ENCODE measurements at regions not wholly inside any gene's neighbourhood (a gene's known extent, or its start where the extent isn't known, plus 50 kb on each side); places are given as distances from the start of the nearest gene placed in this dataset.
"Not testable (repeated sequence)": the region's sequence is repeated elsewhere in the genome, so short reads cannot be mapped to it uniquely, and the experiment has no call there.

- not testable (repeated sequence) for DNase-seq
These were observed 225.6 kb upstream of the EDNRA start for GRCh38 chr4:147255268-147255667.

GRCh38 chr4:147259271-147259670 is 221.6 kb upstream of the EDNRA start:
- not testable (repeated sequence) for DNase-seq

GRCh38 chr4:147284256-147284835 is 196.6 kb upstream of the EDNRA start:
- no peak for DNase-seq

GRCh38 chr4:147284935-147285334 is 196.0 kb upstream of the EDNRA start:
- no peak for DNase-seq

GRCh38 chr4:147285751-147286150 is 195.1 kb upstream of the EDNRA start:
- DNase-seq, result no peak

GRCh38 chr4:147286846-147287587 is 193.9 kb upstream of the EDNRA start:
- no peak for DNase-seq

GRCh38 chr4:147287588-147287890 is 193.4 kb upstream of the EDNRA start:
- no peak for DNase-seq

- DNase-seq, result no peak
These were observed 192.4 kb upstream of the EDNRA start for GRCh38 chr4:147288512-147288911.

GRCh38 chr4:147289181-147289580 is 191.7 kb upstream of the EDNRA start:
- no peak for DNase-seq

GRCh38 chr4:147292604-147293313 is 188.1 kb upstream of the EDNRA start:
- DNase-seq, result not testable (repeated sequence)

- DNase-seq, result not testable (repeated sequence)
These were observed 187.6 kb upstream of the EDNRA start for GRCh38 chr4:147293314-147293677.

GRCh38 chr4:147299205-147299604 is 181.7 kb upstream of the EDNRA start:
- no peak for DNase-seq

- no peak for DNase-seq
These were observed 177.6 kb upstream of the EDNRA start for GRCh38 chr4:147303174-147303872.

- no peak for DNase-seq
These were observed 177.0 kb upstream of the EDNRA start for GRCh38 chr4:147303873-147304229.

- no peak for DNase-seq
These were observed 172.8 kb upstream of the EDNRA start for GRCh38 chr4:147307896-147308674.

GRCh38 chr4:147309434-147309833 is 171.5 kb upstream of the EDNRA start:
- DNase-seq, result no peak

- DNase-seq, result no peak
These were observed 170.6 kb upstream of the EDNRA start for GRCh38 chr4:147310312-147310711.

- no peak for DNase-seq
These were observed 168.9 kb upstream of the EDNRA start for GRCh38 chr4:147311956-147312355.

- no peak for DNase-seq
These were observed 168.4 kb upstream of the EDNRA start for GRCh38 chr4:147312376-147313046.

- DNase-seq, result no peak
These were observed 167.8 kb upstream of the EDNRA start for GRCh38 chr4:147313108-147313507.

- no peak for DNase-seq
These were observed 162.3 kb upstream of the EDNRA start for GRCh38 chr4:147318586-147318985.

- DNase-seq, result no peak
These were observed 155.3 kb upstream of the EDNRA start for GRCh38 chr4:147325571-147325981.

Data from stimulated activated CD4-positive, alpha-beta T cell treated with anti-CD3 and anti-CD28 coated beads, Interleukin-2, amount 100 ng/mL, for 48 hours (primary cell).